HEK293T (cell line): ENCODE measurements at regions not wholly inside any gene's neighbourhood (a gene's known extent, or its start where the extent isn't known, plus 50 kb on each side); places are given as distances from the start of the nearest gene placed in this dataset.

Experiments
- CTCF ChIA-PET: fragments of 350-600 bp; formaldehyde crosslinking; extraction: SDS; loops from one replicate; lab custom pipeline; 2021; ENCODE audit warnings: antibody characterized with exemption, inconsistent platforms; lab: Yijun Ruan, JAX
- POLR2A ChIA-PET: fragments of 350-600 bp; formaldehyde crosslinking; extraction: SDS; loops from one replicate; lab custom pipeline; 2020; ENCODE audit warnings: antibody characterized with exemption, inconsistent platforms; lab: Yijun Ruan, JAX
- DNase-seq: peaks from one replicate; pipeline ENCODE4 v3.0.0; 2012; ENCODE audit warnings: mixed read lengths; ENCODE audit errors: extremely low spot score
- ARNT ChIP-seq: fragments of 450-650 bp; IDR thresholded peaks from 2 replicates; pipeline ENCODE4 v1.6.1; 2017; ENCODE audit warnings: mild to moderate bottlenecking
- BHLHE40 ChIP-seq: fragments of 450-650 bp; IDR thresholded peaks from 2 replicates; pipeline ENCODE4 v1.6.1; 2016; ENCODE audit warnings: mild to moderate bottlenecking, moderate library complexity, borderline replicate concordance
- CTBP1 ChIP-seq: fragments of 450-650 bp; IDR thresholded peaks from 2 replicates; pipeline ENCODE4 v1.6.1; 2016; ENCODE audit warnings: borderline replicate concordance
- ELF4 ChIP-seq: fragments of 450-650 bp; IDR thresholded peaks from 2 replicates; pipeline ENCODE4 v1.6.1; 2017; ENCODE audit warnings: antibody characterized with exemption
- FOXA1 ChIP-seq: fragments of 450-650 bp; IDR thresholded peaks from 2 replicates; pipeline ENCODE4 v1.6.1; 2016; ENCODE audit warnings: mild to moderate bottlenecking
- FOXK2 ChIP-seq: fragments of 450-650 bp; IDR thresholded peaks from 2 replicates; pipeline ENCODE4 v1.6.1; 2016; ENCODE audit warnings: mild to moderate bottlenecking
- FOXM1 ChIP-seq: fragments of 450-650 bp; IDR thresholded peaks from 2 replicates; pipeline ENCODE4 v1.6.1; 2017; ENCODE audit warnings: mild to moderate bottlenecking, borderline replicate concordance
- HDGF ChIP-seq: fragments of 450-650 bp; IDR thresholded peaks from 2 replicates; pipeline ENCODE4 v1.6.1; 2017; ENCODE audit warnings: antibody characterized with exemption, borderline replicate concordance
- L3MBTL2 ChIP-seq: fragments of 450-650 bp; conservative IDR thresholded peaks from 2 replicates; pipeline ENCODE4 v1.6.1; 2016; ENCODE audit warnings: mild to moderate bottlenecking
- LEF1 ChIP-seq: fragments of 450-650 bp; IDR thresholded peaks from 2 replicates; pipeline ENCODE4 v1.6.1; 2017; ENCODE audit warnings: mild to moderate bottlenecking, borderline replicate concordance
- NFRKB ChIP-seq: fragments of 450-650 bp; IDR thresholded peaks from 2 replicates; pipeline ENCODE4 v1.6.1; 2016; ENCODE audit warnings: mild to moderate bottlenecking, moderate library complexity
- PKNOX1 ChIP-seq: fragments of 450-650 bp; IDR thresholded peaks from 2 replicates; pipeline ENCODE4 v1.6.1; 2016
- SP1 ChIP-seq: fragments of 450-650 bp; IDR thresholded peaks from 2 replicates; pipeline ENCODE4 v1.6.1; 2017
- SUZ12 ChIP-seq: fragments of 450-650 bp; IDR thresholded peaks from 2 replicates; pipeline ENCODE4 v1.6.1; 2016; ENCODE audit warnings: mild to moderate bottlenecking
- TARDBP ChIP-seq: fragments of 450-650 bp; IDR thresholded peaks from 2 replicates; pipeline ENCODE4 v1.6.1; 2016
- ZNF384 ChIP-seq: fragments of 450-650 bp; IDR thresholded peaks from 2 replicates; pipeline ENCODE4 v1.6.1; 2016

- CTCF ChIA-PET: interaction anchor here (0.6 kb wide), 1 partner anchor 500 kb away, joined by 3 read pairs; no protein-coding TSS in a partner anchor
- POLR2A ChIA-PET: no interaction called here
These were observed 266.6 kb upstream of the TANK start for GRCh38 chr2:160893581-160893980.

GRCh38 chr2:160898581-160899307 lies 261.5 kb upstream of the TANK start:
- ChIA-PET POLR2A (no interaction called here), CTCF (no interaction called here)
- DNase-seq: no peak
- no peak for TF ChIP-seq HDGF
- no peak for TF ChIP-seq SP1
- TF ChIP-seq FOXM1: no peak
- no peak for TF ChIP-seq L3MBTL2
- TF ChIP-seq PKNOX1: no peak
- no peak for TF ChIP-seq ELF4
- no peak for TF ChIP-seq SUZ12

More at GRCh38 chr2:160893581-160893980, 266.6 kb upstream of the TANK start:
- no peak for DNase-seq
- TF ChIP-seq BHLHE40 (no peak), PKNOX1 (no peak), ZNF384 (no peak), LEF1 (no peak), CTBP1 (no peak)

GRCh38 chr2:160901613-160902012 lies 258.6 kb upstream of the TANK start:
- POLR2A ChIA-PET: no interaction called here
- no peak for DNase-seq
- CTCF ChIA-PET: no interaction called here
- TF ChIP-seq BHLHE40: no peak
- TF ChIP-seq ZNF384: no peak
- TF ChIP-seq HDGF: no peak
- no peak for TF ChIP-seq CTBP1
- TF ChIP-seq LEF1: no peak

- POLR2A ChIA-PET: no interaction called here
- no peak for TF ChIP-seq NFRKB
- no peak for TF ChIP-seq ELF4
- no peak for TF ChIP-seq ARNT
- no peak for TF ChIP-seq FOXK2
- TF ChIP-seq ZNF384: no peak
- no peak for TF ChIP-seq SP1
- TF ChIP-seq BHLHE40: no peak
- TF ChIP-seq HDGF: no peak
- TF ChIP-seq LEF1: no peak
- no peak for TF ChIP-seq CTBP1
- no peak for TF ChIP-seq PKNOX1
- no peak for TF ChIP-seq FOXA1
- no peak for TF ChIP-seq FOXM1
- TF ChIP-seq SUZ12: no peak
- TF ChIP-seq L3MBTL2: no peak
- TF ChIP-seq TARDBP: no peak
- no peak for DNase-seq
- CTCF ChIA-PET: no interaction called here
These were observed 254.4 kb upstream of the TANK start for GRCh38 chr2:160905862-160906261.

GRCh38 chr2:160906878-160907277 lies 253.3 kb upstream of the TANK start:
- no peak for DNase-seq
- no peak for TF ChIP-seq FOXA1
- TF ChIP-seq SUZ12: no peak
- TF ChIP-seq ZNF384: no peak
- no peak for TF ChIP-seq BHLHE40
- ChIA-PET POLR2A (interaction anchor here (0.6 kb wide), 1 partner anchor 65 kb away, joined by 3 read pairs; no protein-coding TSS in a partner anchor), CTCF (no interaction called here)

GRCh38 chr2:160907738-160908137 lies 252.5 kb upstream of the TANK start:
- POLR2A ChIA-PET: no interaction called here
- TF ChIP-seq FOXM1 (no peak), SP1 (no peak), TARDBP (no peak), FOXA1 (no peak), ELF4 (no peak), LEF1 (no peak), CTBP1 (no peak), HDGF (no peak), ARNT (no peak), PKNOX1 (no peak), FOXK2 (no peak), NFRKB (no peak), BHLHE40 (no peak)
- CTCF ChIA-PET: no interaction called here
- no peak for DNase-seq
